GM12875 (cell line): ENCODE measurements at regions not wholly inside any gene's neighbourhood (a gene's known extent, or its start where the extent isn't known, plus 50 kb on each side); places are given as distances from the start of the nearest gene placed in this dataset.

Source experiments
- H3K4me3 ChIP-seq: one replicate; pipeline ENCODE4 v1.5.1; 2011; ENCODE audit warnings: low read depth, low read length, control low read depth
- CTCF ChIP-seq: IDR thresholded peaks from 2 replicates; pipeline ENCODE4 v1.5.1; 2011; ENCODE audit warnings: low read depth, mild to moderate bottlenecking, control low read depth, inconsistent platforms, low read length, moderate library complexity, borderline replicate concordance; ENCODE audit not compliant: insufficient read depth

GRCh38 chr5:28388428-28388827 lies 1350.0 kb upstream of the CDH9 start:
- H3K4me3 ChIP-seq: no peak overlapping the region
- no peak for TF ChIP-seq CTCF

GRCh38 chr5:28386712-28387111 lies 1348.3 kb upstream of the CDH9 start:
- no peak overlapping the region for H3K4me3 ChIP-seq
- no peak for TF ChIP-seq CTCF

GRCh38 chr5:28380167-28380566 lies 1341.8 kb upstream of the CDH9 start:
- H3K4me3 ChIP-seq: no peak overlapping the region
- TF ChIP-seq CTCF: no peak

- TF ChIP-seq CTCF: no peak
- H3K4me3 ChIP-seq: no peak overlapping the region
Observed at GRCh38 chr5:28374492-28374967, 1336.1 kb upstream of the CDH9 start.

GRCh38 chr5:28370896-28371295 lies 1332.5 kb upstream of the CDH9 start:
- no peak for TF ChIP-seq CTCF
- H3K4me3 ChIP-seq: no peak overlapping the region

- no peak for TF ChIP-seq CTCF
Observed at GRCh38 chr5:28369418-28369817, 1331.0 kb upstream of the CDH9 start.

GRCh38 chr5:28355831-28356230 lies 1317.4 kb upstream of the CDH9 start:
- no peak for TF ChIP-seq CTCF

More at GRCh38 chr5:28369418-28369817, 1331.0 kb upstream of the CDH9 start:
- H3K4me3 ChIP-seq: no peak overlapping the region

More at GRCh38 chr5:28355831-28356230, 1317.4 kb upstream of the CDH9 start:
- H3K4me3 ChIP-seq: no peak overlapping the region
